B cell (primary cell): ENCODE measurements at regions not wholly inside any gene's neighbourhood (a gene's known extent, or its start where the extent isn't known, plus 50 kb on each side); places are given as distances from the start of the nearest gene placed in this dataset.

Experiments
- CTCF ChIP-seq: fragments of 200-600 bp; IDR thresholded peaks from one replicate; pipeline ENCODE4 v1.8.0; 2022; ENCODE audit warnings: antibody characterized with exemption, mild to moderate bottlenecking
- EZH2 ChIP-seq: IDR thresholded peaks from 2 replicates; pipeline ENCODE4 v1.6.1; 2012; ENCODE audit warnings: borderline replicate concordance, low read depth, mild to moderate bottlenecking, moderate library complexity, low read length; ENCODE audit not compliant: insufficient read depth, poor library complexity, severe bottlenecking

GRCh38 chr3:73258057-73258456, 196.6 kb downstream of the EBLN2 start:
- TF ChIP-seq CTCF = no peak
- no peak for TF ChIP-seq EZH2
